ENCODE measurements at regions not wholly inside any gene's neighbourhood (a gene's known extent, or its start where the extent isn't known, plus 50 kb on each side); places are given as distances from the start of the nearest gene placed in this dataset.

DNA sequence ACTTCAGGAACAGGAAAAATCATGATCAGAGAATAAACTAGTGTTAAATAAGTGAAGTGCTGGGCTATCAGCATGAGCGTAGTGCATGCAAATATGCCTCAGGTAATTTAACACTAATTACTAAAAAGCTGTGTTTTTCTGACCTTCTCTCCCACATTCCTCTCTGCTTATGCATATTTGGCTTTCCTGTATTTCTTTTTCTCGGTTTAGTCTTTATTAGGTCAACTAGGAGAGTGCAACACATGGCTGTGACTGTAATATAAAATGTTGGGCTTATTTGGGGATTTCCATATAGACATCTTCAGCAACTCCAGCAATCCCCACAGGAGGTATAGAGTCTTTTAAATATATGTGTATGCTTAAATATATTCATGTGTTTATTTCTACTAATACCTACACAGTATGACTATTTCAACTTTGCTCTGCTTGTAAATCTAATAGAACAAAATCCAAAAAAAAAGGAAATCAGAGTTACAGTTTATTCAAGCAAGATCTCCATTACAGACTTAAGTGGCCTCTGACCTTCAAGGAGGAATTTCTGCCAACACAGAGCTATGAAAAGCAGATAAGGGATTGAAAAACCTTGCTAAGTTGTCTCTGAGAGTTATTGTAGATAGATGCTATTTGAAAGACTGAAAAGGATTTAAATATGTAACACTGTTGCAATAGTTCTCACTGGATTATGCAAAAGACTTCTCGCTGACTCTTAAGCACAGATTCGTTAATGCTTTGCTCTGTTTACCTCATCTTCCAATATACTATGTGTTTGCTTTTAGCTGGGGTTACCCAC, 359.5 kb upstream of the RGPD4 start:
- H3K27me3 ChIP-seq (ENCODE audit: insufficient read depth, poor library complexity, severe bottlenecking) = no peaks in the 10 kb centered on the region
- no peak for DNase-seq (ENCODE audit: low read depth in 1 of 2, low spot score in 1 of 2)
- H3K27ac ChIP-seq (replicated peaks) = no peak overlapping the region
- TF ChIP-seq POLR2AphosphoS5 (IDR thresholded peaks at IDR 0.05; ENCODE audit: low read depth) = no peak
- no peak for TF ChIP-seq GABPA (IDR thresholded peaks at IDR 0.05; ENCODE audit: low read depth)
- TF ChIP-seq, protein P1, sequence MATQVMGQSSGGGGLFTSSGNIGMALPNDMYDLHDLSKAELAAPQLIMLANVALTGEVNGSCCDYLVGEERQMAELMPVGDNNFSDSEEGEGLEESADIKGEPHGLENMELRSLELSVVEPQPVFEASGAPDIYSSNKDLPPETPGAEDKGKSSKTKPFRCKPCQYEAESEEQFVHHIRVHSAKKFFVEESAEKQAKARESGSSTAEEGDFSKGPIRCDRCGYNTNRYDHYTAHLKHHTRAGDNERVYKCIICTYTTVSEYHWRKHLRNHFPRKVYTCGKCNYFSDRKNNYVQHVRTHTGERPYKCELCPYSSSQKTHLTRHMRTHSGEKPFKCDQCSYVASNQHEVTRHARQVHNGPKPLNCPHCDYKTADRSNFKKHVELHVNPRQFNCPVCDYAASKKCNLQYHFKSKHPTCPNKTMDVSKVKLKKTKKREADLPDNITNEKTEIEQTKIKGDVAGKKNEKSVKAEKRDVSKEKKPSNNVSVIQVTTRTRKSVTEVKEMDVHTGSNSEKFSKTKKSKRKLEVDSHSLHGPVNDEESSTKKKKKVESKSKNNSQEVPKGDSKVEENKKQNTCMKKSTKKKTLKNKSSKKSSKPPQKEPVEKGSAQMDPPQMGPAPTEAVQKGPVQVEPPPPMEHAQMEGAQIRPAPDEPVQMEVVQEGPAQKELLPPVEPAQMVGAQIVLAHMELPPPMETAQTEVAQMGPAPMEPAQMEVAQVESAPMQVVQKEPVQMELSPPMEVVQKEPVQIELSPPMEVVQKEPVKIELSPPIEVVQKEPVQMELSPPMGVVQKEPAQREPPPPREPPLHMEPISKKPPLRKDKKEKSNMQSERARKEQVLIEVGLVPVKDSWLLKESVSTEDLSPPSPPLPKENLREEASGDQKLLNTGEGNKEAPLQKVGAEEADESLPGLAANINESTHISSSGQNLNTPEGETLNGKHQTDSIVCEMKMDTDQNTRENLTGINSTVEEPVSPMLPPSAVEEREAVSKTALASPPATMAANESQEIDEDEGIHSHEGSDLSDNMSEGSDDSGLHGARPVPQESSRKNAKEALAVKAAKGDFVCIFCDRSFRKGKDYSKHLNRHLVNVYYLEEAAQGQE (IDR thresholded peaks at IDR 0.05; ENCODE audit: insufficient replicate concordance, low read depth) = no peak
- no peak overlapping the region for H3K4me3 ChIP-seq (replicated peaks; ENCODE audit: insufficient read depth, low read length)

DNA sequence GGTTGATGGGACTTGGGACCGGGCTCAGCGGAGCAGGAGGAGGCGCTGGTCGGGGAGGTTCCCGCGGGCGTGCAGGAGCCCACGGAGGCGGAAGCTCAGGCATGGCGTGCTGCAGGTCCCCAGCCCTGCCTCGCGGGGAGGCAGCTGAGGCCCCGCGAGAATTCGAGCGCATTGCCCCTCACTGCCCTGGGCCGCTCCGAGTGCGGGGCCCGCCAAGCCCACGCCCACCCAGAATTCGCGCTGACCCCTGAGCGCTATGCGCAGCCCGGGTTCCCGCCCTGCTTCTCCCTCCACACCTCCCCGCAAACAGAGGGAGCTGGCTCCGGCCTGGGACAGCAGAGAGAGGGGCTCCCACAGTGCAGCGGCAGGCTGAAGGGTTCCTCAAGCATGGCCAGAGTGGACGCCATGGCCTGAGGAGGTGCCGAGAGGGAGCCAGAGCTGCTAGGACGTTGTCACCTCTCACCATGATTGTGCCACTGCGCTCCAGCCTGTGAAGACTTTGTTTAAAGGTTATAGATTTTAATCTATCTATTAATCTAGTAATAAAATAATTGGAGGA, 357.2 kb upstream of the RGPD4 start:
- no peak for DNase-seq (ENCODE audit: low read depth in 1 of 2, low spot score in 1 of 2)

DNA sequence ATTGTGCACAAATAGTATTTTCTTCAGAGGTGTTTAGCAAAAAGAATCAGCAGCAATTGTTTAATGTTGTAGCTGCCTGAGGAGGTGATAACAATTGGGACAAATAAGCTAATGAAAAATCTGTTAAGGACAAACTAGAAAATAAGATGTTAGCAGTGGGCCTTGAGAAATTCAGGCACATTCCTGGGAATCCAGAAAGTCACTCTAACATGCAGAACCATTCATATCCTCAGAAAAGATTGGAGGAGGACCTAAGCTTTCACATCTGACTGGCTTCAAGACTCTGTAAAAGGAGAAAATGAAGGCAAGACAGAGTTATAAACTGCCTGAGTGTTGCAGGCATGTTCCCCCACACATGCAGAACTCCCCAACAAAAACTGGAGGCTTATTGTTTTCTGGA, 353.5 kb upstream of the RGPD4 start:
- H3K4me3 ChIP-seq (replicated peaks; ENCODE audit: insufficient read depth, low read length) = no peak overlapping the region
- H3K27me3 ChIP-seq (ENCODE audit: insufficient read depth, poor library complexity, severe bottlenecking) = no peaks in the 10 kb centered on the region
- no peak overlapping the region for H3K27ac ChIP-seq (replicated peaks)
- no peak for DNase-seq (ENCODE audit: low read depth in 1 of 2, low spot score in 1 of 2)
- TF ChIP-seq POLR2AphosphoS5 (IDR thresholded peaks at IDR 0.05; ENCODE audit: low read depth) (no peak), SPI1 (IDR thresholded peaks at IDR 0.05; ENCODE audit: borderline replicate concordance, low read depth) (no peak), GABPA (IDR thresholded peaks at IDR 0.05; ENCODE audit: low read depth) (no peak)
- TF ChIP-seq, protein P1 (IDR thresholded peaks at IDR 0.05; ENCODE audit: insufficient replicate concordance, low read depth) = no peak
- TF ChIP-seq, protein P2, sequence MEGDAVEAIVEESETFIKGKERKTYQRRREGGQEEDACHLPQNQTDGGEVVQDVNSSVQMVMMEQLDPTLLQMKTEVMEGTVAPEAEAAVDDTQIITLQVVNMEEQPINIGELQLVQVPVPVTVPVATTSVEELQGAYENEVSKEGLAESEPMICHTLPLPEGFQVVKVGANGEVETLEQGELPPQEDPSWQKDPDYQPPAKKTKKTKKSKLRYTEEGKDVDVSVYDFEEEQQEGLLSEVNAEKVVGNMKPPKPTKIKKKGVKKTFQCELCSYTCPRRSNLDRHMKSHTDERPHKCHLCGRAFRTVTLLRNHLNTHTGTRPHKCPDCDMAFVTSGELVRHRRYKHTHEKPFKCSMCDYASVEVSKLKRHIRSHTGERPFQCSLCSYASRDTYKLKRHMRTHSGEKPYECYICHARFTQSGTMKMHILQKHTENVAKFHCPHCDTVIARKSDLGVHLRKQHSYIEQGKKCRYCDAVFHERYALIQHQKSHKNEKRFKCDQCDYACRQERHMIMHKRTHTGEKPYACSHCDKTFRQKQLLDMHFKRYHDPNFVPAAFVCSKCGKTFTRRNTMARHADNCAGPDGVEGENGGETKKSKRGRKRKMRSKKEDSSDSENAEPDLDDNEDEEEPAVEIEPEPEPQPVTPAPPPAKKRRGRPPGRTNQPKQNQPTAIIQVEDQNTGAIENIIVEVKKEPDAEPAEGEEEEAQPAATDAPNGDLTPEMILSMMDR (IDR thresholded peaks at IDR 0.05; ENCODE audit: insufficient read depth, low read length) = no peak

More for the DNA sequence above, 357.2 kb upstream of the RGPD4 start:
- Histone ChIP-seq H3K27me3 (ENCODE audit: insufficient read depth, poor library complexity, severe bottlenecking) (no peaks in the 10 kb centered on the region), H3K4me3 (replicated peaks; ENCODE audit: insufficient read depth, low read length) (no peak overlapping the region), H3K27ac (replicated peaks) (no peak overlapping the region)
- TF ChIP-seq SPI1 (IDR thresholded peaks at IDR 0.05; ENCODE audit: borderline replicate concordance, low read depth) (no peak), GABPA (IDR thresholded peaks at IDR 0.05; ENCODE audit: low read depth) (no peak), POLR2AphosphoS5 (IDR thresholded peaks at IDR 0.05; ENCODE audit: low read depth) (no peak)
- TF ChIP-seq, protein P2 (IDR thresholded peaks at IDR 0.05; ENCODE audit: insufficient read depth, low read length) = no peak
- TF ChIP-seq, protein P1 (IDR thresholded peaks at IDR 0.05; ENCODE audit: insufficient replicate concordance, low read depth) = no peak

Data from HL-60 (cell line).